Body of pancreas (tissue), 4 donors: ENCODE measurements at regions not wholly inside any gene's neighbourhood (a gene's known extent, or its start where the extent isn't known, plus 50 kb on each side); places are given as distances from the start of the nearest gene placed in this dataset.

Source experiments
- ATAC-seq: fragments of 150-250 bp; one replicate; pipeline ENCODE4 v1.9.1; 2016
- DNase-seq, 4 donors: peaks; one replicate each; pipeline ENCODE4 v3.0.0-alpha.2; 2019
- H3K27ac ChIP-seq, 4 donors: fragments of 200-600 bp; sonication (generic); 1 replicate in 3 of 4; 2 replicates in 1 of 4; pipeline versions ENCODE4 v1.5.1 to v1.6.1; 2016 to 2019; ENCODE audit warnings: mild to moderate bottlenecking in 1 of 4, mixed read lengths in 1 of 4, moderate library complexity in 1 of 4
- H3K27me3 ChIP-seq, 2 donors: fragments of 200-600 bp; sonication (generic); one replicate each; pipeline ENCODE4 v1.6.0; 2016; ENCODE audit warnings: mild to moderate bottlenecking in 1 of 2
- H3K36me3 ChIP-seq, 2 donors: fragments of 200-600 bp; sonication (generic); replicated peaks in 1 of 2; 2 replicates each; pipeline ENCODE4 v1.5.1; 2016; ENCODE audit warnings: low read depth in 2 of 2; ENCODE audit not compliant: insufficient read depth in 1 of 2
- H3K4me1 ChIP-seq: fragments of 200-600 bp; sonication (generic); one replicate; pipeline ENCODE4 v1.6.0; 2016
- H3K4me3 ChIP-seq, 2 donors: fragments of 200-600 bp; sonication (generic); 1 replicate in 1 of 2; 2 replicates in 1 of 2; pipeline ENCODE4 v1.5.1; 2016 to 2019
- H3K9me3 ChIP-seq, 3 donors: fragments of 200-600 bp; sonication (generic); 1 replicate in 2 of 3; 2 replicates in 1 of 3; pipeline ENCODE4 v1.5.1; 2016
- CTCF ChIP-seq, 7 experiments: fragments of 450-650 bp in 4 of 7; fragments of 200-600 bp in 3 of 7; sonication (generic) in 3 of 7; IDR thresholded peaks; one replicate each; pipeline ENCODE4 v1.5.1; 2016 to 2019; ENCODE audit warnings: antibody characterized with exemption in 7 of 7
- POLR2A ChIP-seq, 3 donors: fragments of 450-650 bp; IDR thresholded peaks; one replicate each; pipeline ENCODE4 v1.6.1; 2016; ENCODE audit warnings: antibody characterized with exemption in 3 of 3, mild to moderate bottlenecking in 2 of 3
- WGBS, 2 donors: methylation state at CpG; one replicate each; pipeline ENCODE4 v1.1.5; 2017; 5-methylcytosine and 5-hydroxymethylcytosine counted together
- intact Hi-C: fragments of 100-400 bp; cut with DNase I; formaldehyde crosslinking; loops from one replicate; pipeline ENCODE4 v1.15.1; 2023

GRCh38 chr11:111194860-111195568 is 50.5 kb upstream of the POU2AF2 start:
- WGBS, 2 donors, result 60 to 87% methylated on average over 2 of the region's 2 CpGs
- no peak for ATAC-seq

GRCh38 chr11:111193924-111194490 is 51.5 kb upstream of the POU2AF2 start:
- DNase-seq, result no peak
- TF ChIP-seq POLR2A (IDR thresholded peaks at IDR 0.05), result no peak
- WGBS, 2 donors, result 68 to 79% methylated on average over 1 of the region's 1 CpG
- intact Hi-C loops, result no loop called here
- Histone ChIP-seq H3K4me1 (no peaks in the 10 kb centered on the region), H3K36me3 (no peaks in the 10 kb centered on the region), H3K27me3 (no peaks in the 10 kb centered on the region), H3K4me3 (no peak overlapping the region), H3K9me3 (no peaks in the 10 kb centered on the region), H3K27ac (no peak overlapping the region)
- no peak for ATAC-seq

More at GRCh38 chr11:111194860-111195568, 50.5 kb upstream of the POU2AF2 start:
- Histone ChIP-seq H3K27me3 (no peaks in the 10 kb centered on the region), H3K4me1 (no peaks in the 10 kb centered on the region), H3K9me3 (no peaks in the 10 kb centered on the region), H3K4me3 (no peak overlapping the region), H3K27ac (no peak overlapping the region), H3K36me3 (no peaks in the 10 kb centered on the region)
- no peak for DNase-seq
- no peak for TF ChIP-seq POLR2A (IDR thresholded peaks at IDR 0.05)
- no peak for TF ChIP-seq CTCF (IDR thresholded peaks at IDR 0.05)
- intact Hi-C loops, result no loop called here

GRCh38 chr11:111189466-111189865 is 56.1 kb upstream of the POU2AF2 start:
- Histone ChIP-seq H3K27ac (no peak overlapping the region), H3K27me3 (no peaks in the 10 kb centered on the region), H3K4me1 (no peaks in the 10 kb centered on the region), H3K9me3 (no peaks in the 10 kb centered on the region), H3K4me3 (no peak overlapping the region), H3K36me3 (no peaks in the 10 kb centered on the region)
- ATAC-seq (no peak), DNase-seq (no peak)
- intact Hi-C loops, result no loop called here
- no peak for TF ChIP-seq CTCF (IDR thresholded peaks at IDR 0.05)
- no peak for TF ChIP-seq POLR2A (IDR thresholded peaks at IDR 0.05)
- WGBS, 2 donors, result 53 to 55% methylated on average over 2 of the region's 2 CpGs

- no peak overlapping the region for H3K27ac ChIP-seq
- H3K27me3 ChIP-seq, result no peaks in the 10 kb centered on the region
- TF ChIP-seq POLR2A (IDR thresholded peaks at IDR 0.05), result no peak
- no peak for TF ChIP-seq CTCF (IDR thresholded peaks at IDR 0.05)
- H3K36me3 ChIP-seq, result no peaks in the 10 kb centered on the region
- no peak for DNase-seq
- H3K4me3 ChIP-seq, result no peak overlapping the region
- no peaks in the 10 kb centered on the region for H3K4me1 ChIP-seq
- no peak for ATAC-seq
- 47 to 63% methylated on average over 3 of the region's 3 CpGs for WGBS, 2 donors
- H3K9me3 ChIP-seq, result no peaks in the 10 kb centered on the region
- intact Hi-C loops, result no loop called here
Measured at GRCh38 chr11:111186308-111186915, 59.1 kb upstream of the POU2AF2 start.

GRCh38 chr11:111185266-111185665 is 60.3 kb upstream of the POU2AF2 start:
- H3K27ac ChIP-seq, result no peak overlapping the region
- H3K9me3 ChIP-seq, result no peaks in the 10 kb centered on the region
- H3K27me3 ChIP-seq, result no peaks in the 10 kb centered on the region
- DNase-seq (no peak), ATAC-seq (no peak)
- intact Hi-C loops, result no loop called here
- no peak overlapping the region for H3K4me3 ChIP-seq
- no peaks in the 10 kb centered on the region for H3K36me3 ChIP-seq
- TF ChIP-seq CTCF (IDR thresholded peaks at IDR 0.05), result no peak
- TF ChIP-seq POLR2A (IDR thresholded peaks at IDR 0.05), result no peak
- H3K4me1 ChIP-seq, result no peaks in the 10 kb centered on the region
- WGBS, 2 donors, result 24 to 53% methylated on average over 2 of the region's 2 CpGs
